Spleen (tissue), 11 donors: ENCODE measurements at regions not wholly inside any gene's neighbourhood (a gene's known extent, or its start where the extent isn't known, plus 50 kb on each side); places are given as distances from the start of the nearest gene placed in this dataset.

ENCODE experiments used
- DNase-seq: peaks from one replicate; pipeline ENCODE4 v3.0.0-alpha.2; 2020
- H3K27ac ChIP-seq, 8 donors: fragments of 200-600 bp; sonication (generic) in 7 of 8; 1 replicate in 4 of 8; 2 replicates in 4 of 8; pipeline versions ENCODE4 v1.5.0 to v1.8.0; 2016 to 2021; ENCODE audit warnings: inconsistent platforms in 4 of 8, mild to moderate bottlenecking in 4 of 8, moderate library complexity in 1 of 8
- H3K27me3 ChIP-seq, 7 donors: fragments of 200-600 bp; sonication (generic) in 6 of 7; replicated peaks in 1 of 7; 1 replicate in 4 of 7; 2 replicates in 3 of 7; pipeline versions ENCODE4 v1.5.0 to v1.8.0; 2016 to 2021; ENCODE audit warnings: inconsistent platforms in 3 of 7, mild to moderate bottlenecking in 1 of 7
- H3K36me3 ChIP-seq, 6 donors: fragments of 200-600 bp; sonication (generic) in 5 of 6; 1 replicate in 4 of 6; 2 replicates in 2 of 6; pipeline versions ENCODE4 v1.5.0 to v1.8.0; 2016 to 2021; ENCODE audit warnings: inconsistent platforms in 2 of 6
- H3K4me1 ChIP-seq, 6 donors: fragments of 200-600 bp; sonication (generic) in 5 of 6; 1 replicate in 3 of 6; 2 replicates in 3 of 6; pipeline versions ENCODE4 v1.5.0 to v1.8.0; 2016 to 2021; ENCODE audit warnings: inconsistent platforms in 3 of 6
- H3K4me3 ChIP-seq, 8 donors: fragments of 200-600 bp; sonication (generic) in 7 of 8; 1 replicate in 4 of 8; 2 replicates in 4 of 8; pipeline versions ENCODE4 v1.5.0 to v1.8.0; 2016 to 2021; ENCODE audit warnings: inconsistent platforms in 4 of 8, mild to moderate bottlenecking in 4 of 8, moderate library complexity in 2 of 8
- H3K9me3 ChIP-seq, 8 donors: fragments of 200-600 bp; sonication (generic) in 7 of 8; 1 replicate in 4 of 8; 2 replicates in 4 of 8; pipeline versions ENCODE4 v1.5.0 to v1.8.0; 2016 to 2021; ENCODE audit warnings: inconsistent platforms in 4 of 8
- CTCF ChIP-seq, 11 experiments: fragments of 200-600 bp in 7 of 11; fragments of 450-650 bp in 4 of 11; sonication (generic) in 4 of 11; IDR thresholded peaks in 8 of 11; conservative IDR thresholded peaks in 3 of 11; 1 replicate in 7 of 11; 2 replicates in 4 of 11; pipeline versions ENCODE4 v1.4.0 to v1.8.0; 2016 to 2021; ENCODE audit warnings: antibody characterized with exemption in 11 of 11, inconsistent platforms in 4 of 11, mild to moderate bottlenecking in 1 of 11
- POLR2A ChIP-seq, 3 donors: fragments of 450-650 bp; IDR thresholded peaks; one replicate each; pipeline ENCODE4 v1.5.1; 2017; ENCODE audit warnings: antibody characterized with exemption in 3 of 3, mild to moderate bottlenecking in 1 of 3
- POLR2AphosphoS5 ChIP-seq, 3 donors: sonication (generic); formaldehyde crosslinking; IDR thresholded peaks; one replicate each; pipeline ENCODE4 v1.5.1; 2017; ENCODE audit warnings: antibody characterized with exemption in 3 of 3
- WGBS, 5 donors: extraction: QIAGEN DNeasy Blood & Tissue Kit in 3 of 5; methylation state at CpG; one replicate each; pipeline versions ENCODE4 v1.1.5 to v1.1.7; 2013 to 2018; 5-methylcytosine and 5-hydroxymethylcytosine counted together
- intact Hi-C: fragments of 100-400 bp; cut with DNase I; formaldehyde crosslinking; loops from one replicate; pipeline ENCODE4 v1.15.0; 2023; ENCODE audit warnings: low total_unique reads
- donor health status: healthy with polysubstance abuse.
- donor health status: DM: no; HTN: no; CAD: no; lungs with moderate emphysema.
- donor health status: DM: no; HTN: no; CAD: no.
- donor health status: Bipolar disorder and iron deficiency.
- donor health status: healthy.
- donor health status: DM: no; HTN: no; CAD: no.
- donor health status: DM: yes; HTN: yes; CAD: no.

GRCh38 chr5:17690473-17690872, 56.2 kb downstream of the TAF11L14 start:
- Histone ChIP-seq H3K27me3 (no peaks in the 10 kb centered on the region), H3K36me3 (no peaks in the 10 kb centered on the region), H3K9me3 (peaks cover 0 to 4% (median 0%) of the 10 kb centered on the region in 8 donors), H3K27ac (no peak overlapping the region), H3K4me1 (no peaks in the 10 kb centered on the region), H3K4me3 (no peak overlapping the region)
- intact Hi-C loops = no loop called here
- no peak for TF ChIP-seq CTCF (IDR thresholded peaks at IDR 0.05 in 8 of 11, conservative IDR thresholded peaks at IDR 0.05 in 3 of 11)
- no peak for TF ChIP-seq POLR2AphosphoS5 (IDR thresholded peaks at IDR 0.05)
- no peak for TF ChIP-seq POLR2A (IDR thresholded peaks at IDR 0.05)
- WGBS, 5 donors = 34 to 42% (median 36%) methylated on average over 3 of the region's 3 CpGs
- DNase-seq = no peak

- no peaks in the 10 kb centered on the region for H3K36me3 ChIP-seq
- WGBS, 5 donors = 70 to 80% (median 73%) methylated on average over 1 of the region's 1 CpG
These were observed 57.5 kb downstream of the TAF11L14 start for GRCh38 chr5:17691762-17692161.

GRCh38 chr5:17694371-17694770, 60.1 kb downstream of the TAF11L14 start:
- intact Hi-C loops = no loop called here
- no peak overlapping the region for H3K4me3 ChIP-seq
- DNase-seq = no peak
- peaks cover 0 to 4% (median 0%) of the 10 kb centered on the region in 8 donors for H3K9me3 ChIP-seq
- TF ChIP-seq POLR2AphosphoS5 (IDR thresholded peaks at IDR 0.05) = no peak
- TF ChIP-seq POLR2A (IDR thresholded peaks at IDR 0.05) = no peak
- no peak for TF ChIP-seq CTCF (IDR thresholded peaks at IDR 0.05 in 8 of 11, conservative IDR thresholded peaks at IDR 0.05 in 3 of 11)
- no peak overlapping the region for H3K27ac ChIP-seq
- no peaks in the 10 kb centered on the region for H3K4me1 ChIP-seq
- no peaks in the 10 kb centered on the region for H3K27me3 ChIP-seq
- no peaks in the 10 kb centered on the region for H3K36me3 ChIP-seq

More at GRCh38 chr5:17691762-17692161, 57.5 kb downstream of the TAF11L14 start:
- Histone ChIP-seq H3K27me3 (no peaks in the 10 kb centered on the region), H3K4me3 (no peak overlapping the region), H3K4me1 (no peaks in the 10 kb centered on the region), H3K9me3 (peaks cover 0 to 4% (median 0%) of the 10 kb centered on the region in 8 donors), H3K27ac (no peak overlapping the region)
- DNase-seq = no peak
- intact Hi-C loops = no loop called here
- TF ChIP-seq CTCF (IDR thresholded peaks at IDR 0.05 in 8 of 11, conservative IDR thresholded peaks at IDR 0.05 in 3 of 11) = no peak
- no peak for TF ChIP-seq POLR2AphosphoS5 (IDR thresholded peaks at IDR 0.05)
- no peak for TF ChIP-seq POLR2A (IDR thresholded peaks at IDR 0.05)

GRCh38 chr5:17694914-17695313, 60.7 kb downstream of the TAF11L14 start:
- intact Hi-C loops = no loop called here
- TF ChIP-seq POLR2AphosphoS5 (IDR thresholded peaks at IDR 0.05) = no peak
- TF ChIP-seq POLR2A (IDR thresholded peaks at IDR 0.05) = no peak
- no peak for TF ChIP-seq CTCF (IDR thresholded peaks at IDR 0.05 in 8 of 11, conservative IDR thresholded peaks at IDR 0.05 in 3 of 11)

More at GRCh38 chr5:17694914-17695313, 60.7 kb downstream of the TAF11L14 start:
- Histone ChIP-seq H3K36me3 (no peaks in the 10 kb centered on the region), H3K4me1 (no peaks in the 10 kb centered on the region), H3K27ac (no peak overlapping the region), H3K4me3 (no peak overlapping the region), H3K9me3 (peaks cover 0 to 4% (median 0%) of the 10 kb centered on the region in 8 donors), H3K27me3 (no peaks in the 10 kb centered on the region)
- no peak for DNase-seq
- WGBS, 5 donors = 80 to 90% (median 84%) methylated on average over 2 of the region's 2 CpGs
